MCF 10A (cell line): ENCODE measurements at regions not wholly inside any gene's neighbourhood (a gene's known extent, or its start where the extent isn't known, plus 50 kb on each side); places are given as distances from the start of the nearest gene placed in this dataset.

Experiments used
- BruUV-seq: library from RNA; stranded (reverse); fragments of 400-500 nt; replicated peaks from 2 replicates; lab custom pipeline; 2021; lab: Mats Ljungman, UMichigan
- CTCF ChIA-PET: fragments of 300-600 bp; sonication (Branson Sonifier 250); formaldehyde crosslinking; extraction: SDS; loops from one replicate; lab custom pipeline; 2021; ENCODE audit warnings: antibody characterized with exemption, inconsistent platforms; lab: Yijun Ruan, JAX
- POLR2A ChIA-PET: fragments of 300-600, 350-650 bp; sonication (Branson Sonifier 250); formaldehyde crosslinking; extraction: SDS; loops from one replicate; lab custom pipeline; 2020; ENCODE audit warnings: antibody characterized with exemption, inconsistent platforms; lab: Yijun Ruan, JAX
- DNase-seq: peaks from one replicate; pipeline ENCODE4 v3.0.0-alpha.2; 2018; ENCODE audit not compliant: unreplicated experiment
- H3K27ac Mint-ChIP-seq: one replicate; pipeline ENCODE4 v1.8.0; 2022; ENCODE audit warnings: mild to moderate bottlenecking, low read depth, mixed read lengths; ENCODE audit not compliant: unreplicated experiment
- H3K27me3 Mint-ChIP-seq: one replicate; pipeline ENCODE4 v1.8.0; 2022; ENCODE audit warnings: mixed read lengths; ENCODE audit not compliant: insufficient read depth, unreplicated experiment
- H3K36me3 Mint-ChIP-seq: one replicate; pipeline ENCODE4 v1.8.0; 2022; ENCODE audit warnings: mild to moderate bottlenecking, moderate library complexity, mixed read lengths; ENCODE audit not compliant: insufficient read depth, unreplicated experiment
- H3K4me1 Mint-ChIP-seq: one replicate; pipeline ENCODE4 v1.8.0; 2022; ENCODE audit warnings: mixed read lengths; ENCODE audit not compliant: insufficient read depth, unreplicated experiment
- H3K4me3 Mint-ChIP-seq: one replicate; pipeline ENCODE4 v1.8.0; 2022; ENCODE audit warnings: mild to moderate bottlenecking, moderate library complexity, mixed read lengths; ENCODE audit not compliant: unreplicated experiment
- H3K9me3 Mint-ChIP-seq: one replicate; pipeline ENCODE4 v1.8.0; 2022; ENCODE audit warnings: mixed read lengths; ENCODE audit not compliant: unreplicated experiment
- CTCF ChIP-seq: fragments of 200-600 bp; IDR thresholded peaks from one replicate; pipeline ENCODE4 v1.8.0; 2022; ENCODE audit warnings: antibody characterized with exemption, mild to moderate bottlenecking; ENCODE audit not compliant: unreplicated experiment
- intact Hi-C: fragments of 100-400 bp; cut with micrococcal nuclease; formaldehyde crosslinking; loops from 2 replicates; pipeline ENCODE4 v1.14.1; 2022

- POLR2A ChIA-PET: interaction anchor here (0.7 kb wide), 2 partner anchors 47 to 172 kb away, joined by 3 read pairs; no protein-coding TSS in a partner anchor
- H3K36me3 Mint-ChIP-seq: no peaks in the 10 kb centered on the region
- CTCF ChIA-PET: interaction anchor here (0.6 kb wide), 1 partner anchor 120 kb away, joined by 3 read pairs; no protein-coding TSS in a partner anchor
Observed at GRCh38 chr2:222146488-222146887, 152.3 kb downstream of the PAX3 start.

GRCh38 chr2:222142027-222142426, 156.8 kb downstream of the PAX3 start:
- H3K36me3 Mint-ChIP-seq: no peaks in the 10 kb centered on the region
- intact Hi-C loops: no loop called here
- no peak overlapping the region for H3K27ac Mint-ChIP-seq
- H3K27me3 Mint-ChIP-seq: peaks cover 24% of the 10 kb centered on the region
- CTCF ChIA-PET: interaction anchor here (0.7 to 0.8 kb wide), 2 partner anchors 306 to 1685 kb away, joined by 3 read pairs; no protein-coding TSS in a partner anchor
- TF ChIP-seq CTCF: no peak
- no peaks in the 10 kb centered on the region for H3K9me3 Mint-ChIP-seq
- H3K4me1 Mint-ChIP-seq: no peaks in the 10 kb centered on the region
- DNase-seq: peak; percentile 9
- H3K4me3 Mint-ChIP-seq: no peak overlapping the region
- no TSS peak for BruUV-seq
- POLR2A ChIA-PET: interaction anchor here (0.7 kb wide), 1 partner anchor 1308 kb away, joined by 3 read pairs; no protein-coding TSS in a partner anchor

More at GRCh38 chr2:222146488-222146887, 152.3 kb downstream of the PAX3 start:
- intact Hi-C loops: no loop called here
- Mint-ChIP-seq H3K27ac (no peak overlapping the region), H3K9me3 (no peaks in the 10 kb centered on the region), H3K4me1 (no peaks in the 10 kb centered on the region), H3K27me3 (peaks cover 11% of the 10 kb centered on the region), H3K4me3 (no peak overlapping the region)
- no peak for DNase-seq
- TF ChIP-seq CTCF: no peak
- BruUV-seq: no TSS peak

GRCh38 chr2:222136106-222136630, 162.6 kb downstream of the PAX3 start:
- intact Hi-C loops: no loop called here
- peaks cover 67% of the 10 kb centered on the region for H3K27me3 Mint-ChIP-seq
- POLR2A ChIA-PET: no interaction called here
- H3K9me3 Mint-ChIP-seq: no peaks in the 10 kb centered on the region
- H3K27ac Mint-ChIP-seq: no peak overlapping the region
- H3K4me3 Mint-ChIP-seq: no peak overlapping the region
- no peaks in the 10 kb centered on the region for H3K4me1 Mint-ChIP-seq
- DNase-seq: no peak
- CTCF ChIA-PET: interaction anchor here (0.6 kb wide), 1 partner anchor 836 kb away, joined by 6 read pairs; no protein-coding TSS in a partner anchor
- no TSS peak for BruUV-seq
- no peaks in the 10 kb centered on the region for H3K36me3 Mint-ChIP-seq
- TF ChIP-seq CTCF: no peak

- CTCF ChIA-PET: no interaction called here
- Mint-ChIP-seq H3K9me3 (no peaks in the 10 kb centered on the region), H3K27ac (no peak overlapping the region), H3K4me1 (no peaks in the 10 kb centered on the region), H3K4me3 (no peak overlapping the region), H3K36me3 (no peaks in the 10 kb centered on the region), H3K27me3 (peaks cover 76% of the 10 kb centered on the region)
- POLR2A ChIA-PET: no interaction called here
- no TSS peak for BruUV-seq
- no peak for TF ChIP-seq CTCF
- no peak for DNase-seq
- intact Hi-C loops: no loop called here
Observed at GRCh38 chr2:222134654-222135053, 164.1 kb downstream of the PAX3 start.
